WTC11 (cell line): ENCODE measurements at regions not wholly inside any gene's neighbourhood (a gene's known extent, or its start where the extent isn't known, plus 50 kb on each side); places are given as distances from the start of the nearest gene placed in this dataset.

Experiments
- ATAC-seq: fragments of 200-7000 bp; cut with Tn5 transposase; 2 replicates; pipeline ENCODE4 v1.10.0; 2021; ENCODE audit warnings: mild to moderate bottlenecking, moderate library complexity
- CTCF ChIA-PET: fragments of 300-600 bp; sonication (Branson Sonifier 250); formaldehyde crosslinking; loops from one replicate; lab custom pipeline; 2021; ENCODE audit warnings: antibody characterized with exemption; lab: Charles Lee
- POLR2A ChIA-PET: fragments of 350-600 bp; sonication (Branson Sonifier 250); formaldehyde crosslinking; loops from one replicate; lab custom pipeline; 2021; ENCODE audit warnings: antibody characterized with exemption; lab: Charles Lee
- DNase-seq: peaks from one replicate; pipeline ENCODE4 v3.0.0; 2021; ENCODE audit warnings: low spot score
- H3K27ac Mint-ChIP-seq: 2 replicates; pipeline ENCODE4 v1.8.0; 2021; ENCODE audit warnings: mixed read lengths
- H3K27me3 Mint-ChIP-seq: 2 replicates; pipeline ENCODE4 v1.8.0; 2021; ENCODE audit warnings: low read depth, mild to moderate bottlenecking, moderate library complexity, mixed read lengths
- H3K36me3 Mint-ChIP-seq: 2 replicates; pipeline ENCODE4 v1.8.0; 2021; ENCODE audit warnings: mixed read lengths
- H3K4me1 Mint-ChIP-seq: 2 replicates; pipeline ENCODE4 v1.8.0; 2022; ENCODE audit warnings: mixed read lengths
- H3K4me3 Mint-ChIP-seq: 2 replicates; pipeline ENCODE4 v1.8.0; 2021; ENCODE audit warnings: mild to moderate bottlenecking, moderate library complexity, mixed read lengths
- H3K9me3 Mint-ChIP-seq: 2 replicates; pipeline ENCODE4 v1.8.0; 2021; ENCODE audit warnings: mixed read lengths
- CREB1 ChIP-seq: sonication (generic); formaldehyde crosslinking; IDR thresholded peaks from 2 replicates; pipeline ENCODE4 v1.8.0; 2023; ENCODE audit warnings: mild to moderate bottlenecking, missing genetic modification reagents
- CTCF ChIP-seq: fragments of 200-600 bp; IDR thresholded peaks from 2 replicates; pipeline ENCODE4 v1.8.0; 2022; ENCODE audit warnings: antibody characterized with exemption
- ERG ChIP-seq: fragments of 250-450 bp; sonication (Bioruptor Pico); IDR thresholded peaks from 2 replicates; pipeline ENCODE4 v1.8.0; 2021; ENCODE audit warnings: mild to moderate bottlenecking
- JUN ChIP-seq: sonication (generic); formaldehyde crosslinking; IDR thresholded peaks from 2 replicates; pipeline ENCODE4 v1.8.0; 2023; ENCODE audit warnings: mild to moderate bottlenecking, missing genetic modification reagents
- KAT7 ChIP-seq: sonication (generic); formaldehyde crosslinking; IDR thresholded peaks from 2 replicates; pipeline ENCODE4 v1.8.1; 2023; ENCODE audit warnings: missing genetic modification reagents, mild to moderate bottlenecking, borderline replicate concordance
- MXD4 ChIP-seq: fragments of 250-450 bp; sonication (Bioruptor Pico); IDR thresholded peaks from 2 replicates; pipeline ENCODE4 v1.8.0; 2021; ENCODE audit warnings: mild to moderate bottlenecking, moderate library complexity, borderline replicate concordance
- NFYB ChIP-seq: sonication (generic); formaldehyde crosslinking; conservative IDR thresholded peaks from 2 replicates; pipeline ENCODE4 v1.8.0; 2022; ENCODE audit warnings: low read depth, missing genetic modification reagents
- PRDM15 ChIP-seq: sonication (generic); formaldehyde crosslinking; IDR thresholded peaks from 2 replicates; pipeline ENCODE4 v1.8.0; 2022; ENCODE audit warnings: missing genetic modification reagents
- PREB ChIP-seq: sonication (generic); formaldehyde crosslinking; IDR thresholded peaks from 2 replicates; pipeline ENCODE4 v1.8.1; 2022; ENCODE audit warnings: mild to moderate bottlenecking, missing genetic modification reagents, moderate library complexity, borderline replicate concordance
- SMAD3 ChIP-seq: sonication (generic); formaldehyde crosslinking; IDR thresholded peaks from 2 replicates; pipeline ENCODE4 v1.8.0; 2022; ENCODE audit warnings: missing genetic modification reagents, mild to moderate bottlenecking, borderline replicate concordance
- TEAD1 ChIP-seq: sonication (generic); formaldehyde crosslinking; IDR thresholded peaks from 2 replicates; pipeline ENCODE4 v1.8.0; 2022; ENCODE audit warnings: mild to moderate bottlenecking, missing genetic modification reagents
- USF2 ChIP-seq: sonication (generic); formaldehyde crosslinking; IDR thresholded peaks from 2 replicates; pipeline ENCODE4 v1.8.1; 2023; ENCODE audit warnings: mild to moderate bottlenecking, missing genetic modification reagents, moderate library complexity
- ZBTB43 ChIP-seq: sonication (generic); formaldehyde crosslinking; IDR thresholded peaks from 2 replicates; pipeline ENCODE4 v1.8.1; 2023; ENCODE audit warnings: mild to moderate bottlenecking, missing genetic modification reagents
- ZNF281 ChIP-seq: sonication (generic); formaldehyde crosslinking; IDR thresholded peaks from 2 replicates; pipeline ENCODE4 v1.8.0; 2023; ENCODE audit warnings: mild to moderate bottlenecking, missing genetic modification reagents
- ZNF425 ChIP-seq: fragments of 250-450 bp; sonication (Bioruptor Pico); conservative IDR thresholded peaks from 2 replicates; pipeline ENCODE4 v1.9.0; 2021; ENCODE audit warnings: mild to moderate bottlenecking

GRCh38 chr7:35474100-35474499, 220.2 kb upstream of the TBX20 start (continued):
- TF ChIP-seq ZBTB43, result no peak
- TF ChIP-seq PREB, result no peak
- TF ChIP-seq CTCF, result no peak
- TF ChIP-seq KAT7 (CRISPR knock-in tag), result no peak
- TF ChIP-seq TEAD1 (CRISPR knock-in tag), result no peak
- TF ChIP-seq NFYB (CRISPR knock-in tag), result no peak
- TF ChIP-seq PRDM15 (CRISPR knock-in tag), result no peak
- TF ChIP-seq MXD4, result no peak
- no peak for TF ChIP-seq ERG
- no peak for TF ChIP-seq CREB1 (CRISPR knock-in tag)
- TF ChIP-seq, all 79 proteins: peak for 0

- no peaks in the 10 kb centered on the region for H3K27me3 Mint-ChIP-seq
- H3K4me1 Mint-ChIP-seq, result peaks cover 8% of the 10 kb centered on the region
- DNase-seq, result no peak
- no peaks in the 10 kb centered on the region for H3K9me3 Mint-ChIP-seq
- H3K36me3 Mint-ChIP-seq, result no peaks in the 10 kb centered on the region
- ChIA-PET POLR2A (no interaction called here), CTCF (interaction anchor here (1.5 kb wide), 1 partner anchor 51 kb away, joined by 4 read pairs; no protein-coding TSS in a partner anchor)
- H3K27ac Mint-ChIP-seq, result no peak overlapping the region
- no peak for ATAC-seq
- H3K4me3 Mint-ChIP-seq, result no peak overlapping the region
- no peak for TF ChIP-seq JUN (CRISPR knock-in tag)
- TF ChIP-seq ZNF425 (CRISPR knock-in tag), result no peak
- TF ChIP-seq SMAD3 (CRISPR knock-in tag), result no peak
- TF ChIP-seq PRDM15 (CRISPR knock-in tag), result no peak
- no peak for TF ChIP-seq USF2 (CRISPR knock-in tag)
- TF ChIP-seq ZNF281 (CRISPR knock-in tag), result no peak
- no peak for TF ChIP-seq ZBTB43
Measured at GRCh38 chr7:35468606-35469005, 214.7 kb upstream of the TBX20 start.
